ENCODE measurements at regions not wholly inside any gene's neighbourhood (a gene's known extent, or its start where the extent isn't known, plus 50 kb on each side); places are given as distances from the start of the nearest gene placed in this dataset.

- ChIA-PET CTCF (no interaction called here), POLR2A (no interaction called here)
- no peak for DNase-seq (ENCODE audit: extremely low spot score)
- TF ChIP-seq CTCF (IDR thresholded peaks at IDR 0.05; ENCODE audit: control extremely low read depth, extremely low read depth, low read depth, missing control alignments) = no peak
Measured at GRCh38 chr2:220544049-220544448, 916.6 kb downstream of the SLC4A3 start.

DNA sequence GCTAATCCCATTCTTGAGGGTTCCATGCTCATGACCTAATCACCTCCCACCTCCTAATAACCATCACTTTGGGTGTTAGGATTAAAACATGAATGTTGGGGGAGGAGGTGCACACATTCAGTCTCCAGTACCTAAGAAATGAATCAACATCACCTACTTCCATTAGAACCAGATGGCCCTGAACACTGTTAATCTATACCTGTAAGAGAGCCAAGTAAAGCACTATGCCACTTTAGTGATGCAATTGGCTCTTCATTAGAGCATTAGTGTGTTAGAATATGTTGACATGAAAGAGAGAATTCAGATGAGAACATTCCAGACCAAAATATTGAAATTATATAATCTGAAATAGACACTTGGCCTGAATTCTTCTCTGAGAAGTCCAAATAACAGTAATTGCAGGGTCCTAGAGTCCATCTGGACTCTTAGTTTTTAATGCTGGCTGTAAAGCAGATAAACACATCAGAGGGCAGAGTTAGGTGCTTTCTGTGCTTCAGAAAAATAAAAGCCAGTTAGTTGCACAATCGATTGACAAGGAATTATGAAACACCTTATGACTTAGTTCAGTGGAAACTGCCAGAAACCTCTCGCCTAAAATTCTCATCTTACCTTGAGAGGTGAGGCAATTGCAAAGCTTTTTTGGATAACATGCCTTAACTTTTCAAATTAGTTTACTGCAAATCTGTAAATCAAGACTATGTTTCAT lies 923.7 kb downstream of the SLC4A3 start:
- POLR2A ChIA-PET = no interaction called here
- TF ChIP-seq CTCF (IDR thresholded peaks at IDR 0.05; ENCODE audit: control extremely low read depth, extremely low read depth, low read depth, missing control alignments) = no peak
- no peak for DNase-seq (ENCODE audit: extremely low spot score)
- CTCF ChIA-PET = interaction anchor here (1.2 kb wide), 1 partner anchor 31 kb away, joined by 3 read pairs; no protein-coding TSS in a partner anchor

GRCh38 chr2:220552790-220553535 lies 925.5 kb downstream of the SLC4A3 start:
- no peak for DNase-seq (ENCODE audit: extremely low spot score)
- ChIA-PET CTCF (interaction anchor here (1.5 kb wide), 1 partner anchor 14 kb away, joined by 3 read pairs; no protein-coding TSS in a partner anchor), POLR2A (no interaction called here)
- no peak for TF ChIP-seq CTCF (IDR thresholded peaks at IDR 0.05; ENCODE audit: control extremely low read depth, extremely low read depth, low read depth, missing control alignments)

DNA sequence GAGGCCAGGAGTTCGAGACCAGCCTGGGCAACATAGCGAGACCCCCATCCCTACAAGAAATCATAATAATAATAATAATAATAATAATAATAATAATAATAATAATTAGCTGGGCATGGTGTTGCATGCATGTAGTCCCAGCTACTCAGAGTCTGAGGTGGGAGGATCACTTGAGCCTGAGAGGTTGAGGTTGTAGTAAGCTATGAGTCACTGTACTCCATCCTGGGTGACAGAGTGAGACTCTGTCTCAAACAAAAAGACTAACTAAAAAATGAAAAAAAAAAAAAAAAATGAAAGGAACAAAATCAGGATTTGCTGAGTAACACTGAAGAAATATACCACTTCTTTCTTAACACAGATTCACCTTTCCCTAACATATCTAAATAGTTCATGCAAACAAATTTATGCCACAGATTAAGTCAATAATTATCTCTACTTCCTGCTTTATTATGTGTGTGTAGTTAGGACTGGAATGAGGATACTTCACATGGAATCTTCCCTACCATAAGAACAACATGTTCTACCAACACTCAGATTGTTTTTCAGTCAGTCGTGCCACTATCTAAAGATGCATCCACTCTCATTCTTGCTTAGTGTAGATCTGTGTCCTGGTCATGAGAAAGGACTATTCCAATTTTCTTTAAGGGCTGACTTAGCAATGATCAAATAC lies 928.7 kb downstream of the SLC4A3 start:
- ChIA-PET CTCF (no interaction called here), POLR2A (no interaction called here)
- no peak for DNase-seq (ENCODE audit: extremely low spot score)
- TF ChIP-seq CTCF (IDR thresholded peaks at IDR 0.05; ENCODE audit: control extremely low read depth, extremely low read depth, low read depth, missing control alignments) = no peak

DNA sequence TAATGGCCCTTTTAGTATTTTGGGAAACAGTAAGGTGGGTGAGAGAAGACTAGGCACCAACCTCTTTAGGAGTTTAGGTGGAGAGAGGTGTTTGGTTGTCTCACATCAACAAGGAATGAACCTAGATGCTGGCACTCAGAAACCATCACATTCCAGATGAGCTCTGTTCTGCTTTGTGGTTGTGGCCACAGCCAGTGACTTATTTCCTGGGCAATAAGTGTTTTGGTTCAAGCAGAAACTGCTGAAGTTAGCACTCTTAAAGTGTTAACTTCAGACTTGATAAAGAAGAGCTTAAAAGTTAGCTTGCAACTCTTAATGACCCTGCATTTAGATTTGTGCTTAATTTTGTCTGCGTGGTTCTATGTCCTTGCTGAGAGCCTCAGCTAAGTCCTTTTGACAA lies 929.2 kb downstream of the SLC4A3 start:
- no peak for DNase-seq (ENCODE audit: extremely low spot score)

More for the DNA sequence above, 929.2 kb downstream of the SLC4A3 start:
- no peak for TF ChIP-seq CTCF (IDR thresholded peaks at IDR 0.05; ENCODE audit: control extremely low read depth, extremely low read depth, low read depth, missing control alignments)
- ChIA-PET POLR2A (no interaction called here), CTCF (no interaction called here)

Measured in GM10248 (cell line).